ENCODE measurements at regions not wholly inside any gene's neighbourhood (a gene's known extent, or its start where the extent isn't known, plus 50 kb on each side); places are given as distances from the start of the nearest gene placed in this dataset.

- intact Hi-C loops (cut with micrococcal nuclease), result no loop called here
- no peak overlapping the region for H3K27ac ChIP-seq (ENCODE audit: low read depth, low read length)
Measured at GRCh38 chr6:71402096-71402495, 113.5 kb downstream of the OGFRL1 start.

More at GRCh38 chr6:71402096-71402495, 113.5 kb downstream of the OGFRL1 start:
- no peak for TF ChIP-seq REST (IDR thresholded peaks at IDR 0.05; ENCODE audit: low read depth)
- TF ChIP-seq CBX3 (IDR thresholded peaks at IDR 0.05; ENCODE audit: low read depth), result no peak
- no peak for TF ChIP-seq SRF (IDR thresholded peaks at IDR 0.05; ENCODE audit: low read depth)
- no peak for TF ChIP-seq POLR2A (IDR thresholded peaks at IDR 0.05; ENCODE audit: borderline replicate concordance, extremely low read depth, insufficient read depth, insufficient read length)
- TF ChIP-seq JUND (IDR thresholded peaks at IDR 0.05), result no peak
- TF ChIP-seq ELF1 (IDR thresholded peaks at IDR 0.05; ENCODE audit: borderline replicate concordance, low read depth), result no peak
- no peak for TF ChIP-seq EZH2phosphoT487 (IDR thresholded peaks at IDR 0.05; ENCODE audit: borderline replicate concordance)
- H4K20me1 ChIP-seq (ENCODE audit: insufficient read depth), result no peaks in the 10 kb centered on the region; the same call in 1 of the 2 replicates
- H3K9me2 ChIP-seq (ENCODE audit: insufficient read depth), result no peaks in the 10 kb centered on the region
- RAD21 ChIA-PET (ENCODE audit: low non-redundant PET in 1 of 2, low total read pairs in 2 of 2, uncharacterized antibody in 2 of 2, unreplicated experiment in 2 of 2), result no interaction called here
- H3K36me3 ChIP-seq (ENCODE audit: control insufficient read depth in 1 of 2, insufficient read depth in 2 of 2, low read length in 2 of 2), result no peaks in the 10 kb centered on the region
- no peaks in the 10 kb centered on the region for H3K79me2 ChIP-seq (ENCODE audit: insufficient read depth, low read length)
- POLR2A ChIA-PET, result no interaction called here
- no peak for ATAC-seq
- H3K9ac ChIP-seq (ENCODE audit: low read length), result no peak overlapping the region
- peaks cover 9% of the 10 kb centered on the region; the same call in 1 of the 2 replicates for H3K27me3 ChIP-seq (ENCODE audit: insufficient read depth, low read length)
- no peak overlapping the region for H3K4me3 ChIP-seq (replicated peaks in 1 of 2; ENCODE audit: low read depth in 1 of 2, low read length in 2 of 2)
- no peaks in the 10 kb centered on the region for H3K9me3 ChIP-seq (ENCODE audit: control insufficient read depth in 1 of 2, insufficient read depth in 1 of 2, low read depth in 1 of 2, low read length in 2 of 2)
- BruUV-seq (replicated peaks), result no TSS peak
- DNase-seq (ENCODE audit: low read depth, low spot score), result no peak
- no peak overlapping the region for H3K4me2 ChIP-seq (ENCODE audit: low read length)
- CTCF ChIA-PET, result no interaction called here
- peaks cover 0 to 22% of the 10 kb centered on the region in 2 experiments; a peak in 2 of 4 replicates for H3K4me1 ChIP-seq (ENCODE audit: control insufficient read depth in 1 of 2, insufficient read depth in 2 of 2, low read length in 2 of 2)
- no peak overlapping the region for H2AFZ ChIP-seq (ENCODE audit: low read depth, low read length, poor library complexity, severe bottlenecking)

All from HCT116 (cell line).